ENCODE measurements at regions not wholly inside any gene's neighbourhood (a gene's known extent, or its start where the extent isn't known, plus 50 kb on each side); places are given as distances from the start of the nearest gene placed in this dataset.
"Not testable (repeated sequence)": the region's sequence is repeated elsewhere in the genome, so short reads cannot be mapped to it uniquely, and the experiment has no call there.

DNA sequence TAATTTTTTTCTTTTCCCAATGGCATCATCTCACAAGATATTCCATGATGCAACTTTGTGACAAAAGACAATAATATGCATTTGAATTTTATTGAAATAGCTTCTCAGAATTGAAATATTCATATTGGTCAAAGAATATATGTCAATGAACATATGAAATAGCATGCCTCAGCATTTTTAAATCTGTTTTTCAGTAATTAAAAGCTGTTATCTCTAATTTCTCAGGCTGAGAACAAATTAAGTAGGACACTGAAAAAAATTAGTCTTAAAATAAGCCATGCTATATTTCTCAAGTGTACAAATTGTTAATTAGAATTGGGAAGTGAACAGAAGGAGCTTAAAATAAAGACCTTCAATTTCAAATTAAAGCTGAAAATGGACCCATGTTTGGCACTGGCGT, 570.1 kb downstream of the MFSD1 start:
- Mint-ChIP-seq H3K27me3 (no peaks in the 10 kb centered on the region), H3K4me3 (no peak overlapping the region), H3K27ac (no peak overlapping the region), H3K4me1 (ENCODE audit: low read depth) (no peaks in the 10 kb centered on the region), H3K9me3 (no peaks in the 10 kb centered on the region), H3K36me3 (ENCODE audit: low read depth) (no peaks in the 10 kb centered on the region)
- intact Hi-C loops (cut with micrococcal nuclease): no loop called here

DNA sequence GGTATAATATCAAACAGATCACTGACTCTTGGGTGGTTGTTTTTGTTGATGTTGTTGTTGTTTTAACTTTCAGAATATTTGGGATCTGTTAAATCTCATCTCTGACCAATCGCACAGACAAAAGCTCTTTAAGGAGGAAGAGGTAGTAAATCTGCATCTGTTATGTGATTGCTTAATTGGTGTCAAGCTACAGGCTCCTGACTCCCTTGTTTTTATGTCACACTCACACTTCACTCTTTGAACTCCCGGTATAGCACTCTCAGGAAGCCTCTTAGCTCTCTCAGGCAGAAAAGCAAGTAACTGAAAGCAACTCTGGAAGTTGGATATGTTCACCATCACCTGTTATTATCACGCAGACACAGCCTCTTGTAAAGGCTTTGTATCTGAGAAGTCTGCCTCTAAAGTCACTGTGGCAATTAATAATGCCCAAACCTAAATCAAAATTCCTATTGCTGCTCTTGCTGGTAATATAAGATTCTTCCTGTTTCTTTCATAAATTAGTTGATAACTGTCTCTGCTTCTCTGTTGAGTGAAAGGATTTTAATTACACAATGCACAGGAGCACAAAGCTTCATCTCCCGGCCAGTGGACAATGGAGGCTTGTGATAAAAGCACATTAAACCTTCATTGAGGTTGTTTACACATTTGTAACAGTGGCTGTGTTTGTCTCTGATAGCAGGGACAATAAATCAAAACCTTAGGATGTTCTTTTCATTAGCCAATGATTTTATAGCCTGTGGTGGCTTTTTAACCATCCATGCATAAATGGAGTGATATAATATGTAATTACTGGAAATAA, 576.7 kb downstream of the MFSD1 start:
- H3K4me1 Mint-ChIP-seq (ENCODE audit: low read depth): no peaks in the 10 kb centered on the region
- no peaks in the 10 kb centered on the region for H3K27me3 Mint-ChIP-seq
- no peaks in the 10 kb centered on the region for H3K9me3 Mint-ChIP-seq
- H3K27ac Mint-ChIP-seq: no peak overlapping the region
- H3K36me3 Mint-ChIP-seq (ENCODE audit: low read depth): no peaks in the 10 kb centered on the region
- H3K4me3 Mint-ChIP-seq: no peak overlapping the region
- intact Hi-C loops (cut with micrococcal nuclease): no loop called here

DNA sequence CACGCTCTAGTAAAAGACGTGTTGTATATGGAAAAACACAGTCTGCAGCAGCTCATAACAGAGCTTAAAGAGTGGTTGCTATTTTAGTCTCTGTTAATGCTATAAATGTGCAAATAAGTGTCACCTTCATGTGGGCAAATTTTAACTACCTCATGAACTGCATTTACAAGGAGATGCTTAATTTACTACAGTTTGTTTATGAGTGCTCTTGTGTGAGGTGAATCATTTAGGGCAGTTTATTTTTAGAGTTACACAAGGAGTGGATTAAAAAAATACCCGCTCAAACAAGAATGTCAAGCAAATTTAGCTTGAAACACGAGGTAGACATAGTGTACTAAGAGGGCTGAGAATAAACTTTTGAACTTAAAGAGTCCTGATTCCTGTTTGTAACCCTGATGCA, 579.0 kb downstream of the MFSD1 start:
- Mint-ChIP-seq H3K27me3 (no peaks in the 10 kb centered on the region), H3K27ac (no peak overlapping the region), H3K4me1 (ENCODE audit: low read depth) (no peaks in the 10 kb centered on the region), H3K9me3 (peaks cover 13% of the 10 kb centered on the region), H3K36me3 (ENCODE audit: low read depth) (no peaks in the 10 kb centered on the region), H3K4me3 (no peak overlapping the region)
- intact Hi-C loops (cut with micrococcal nuclease): no loop called here

DNA sequence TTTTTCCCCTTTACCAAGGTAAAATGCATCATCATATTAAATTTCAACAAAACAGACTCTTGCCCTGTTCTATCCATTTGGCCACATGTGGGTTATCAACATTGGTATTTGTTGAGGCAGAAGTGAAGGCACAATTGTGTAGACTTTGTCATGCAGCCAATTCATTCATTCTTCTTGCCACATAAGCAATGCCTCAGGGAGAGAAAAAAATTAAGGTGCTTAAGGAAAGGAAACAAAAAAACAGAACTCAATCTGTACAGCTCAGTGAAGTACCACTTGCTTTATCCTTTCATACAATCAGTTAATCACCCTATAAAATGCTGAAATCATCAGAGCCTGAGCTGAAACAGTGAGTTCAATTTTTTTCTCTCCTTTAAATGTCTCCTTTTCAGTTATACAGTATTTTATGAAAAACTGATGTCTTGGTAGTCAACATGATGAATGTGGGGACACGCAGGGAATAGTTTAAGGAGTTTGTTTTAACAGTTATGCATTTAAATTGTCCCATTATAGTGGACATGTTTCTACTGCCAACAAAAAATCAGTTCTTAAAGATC, 588.9 kb downstream of the MFSD1 start:
- Mint-ChIP-seq H3K27me3 (no peaks in the 10 kb centered on the region), H3K4me1 (ENCODE audit: low read depth) (no peaks in the 10 kb centered on the region), H3K4me3 (no peak overlapping the region), H3K27ac (no peak overlapping the region), H3K36me3 (ENCODE audit: low read depth) (no peaks in the 10 kb centered on the region), H3K9me3 (peaks cover 9% of the 10 kb centered on the region)
- intact Hi-C loops (cut with micrococcal nuclease): no loop called here

DNA sequence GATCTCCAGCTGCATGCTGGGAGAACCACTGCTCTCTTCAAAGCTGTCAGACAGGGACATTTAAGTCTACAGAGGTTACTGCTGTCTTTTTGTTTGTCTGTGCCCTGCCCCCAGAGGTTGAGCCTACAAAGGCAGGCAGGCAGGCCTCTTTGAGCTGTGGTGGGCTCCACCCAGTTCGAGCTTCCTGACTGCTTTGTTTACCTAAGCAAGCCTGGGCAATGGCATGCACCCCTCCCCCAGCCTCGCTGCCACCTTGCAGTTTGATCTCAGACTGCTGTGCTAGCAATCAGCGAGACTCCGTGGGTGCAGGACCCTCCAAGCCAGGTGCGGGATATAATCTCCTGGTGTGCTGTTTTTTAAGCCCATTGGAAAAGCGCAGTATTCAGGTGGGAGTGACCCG, 591.0 kb upstream of the IL12A start:
- H3K27ac Mint-ChIP-seq; H3K36me3 Mint-ChIP-seq (ENCODE audit: low read depth); intact Hi-C loops (cut with micrococcal nuclease); H3K4me1 Mint-ChIP-seq (ENCODE audit: low read depth); H3K4me3 Mint-ChIP-seq; H3K27me3 Mint-ChIP-seq: not testable (repeated sequence)
- peaks cover 23% of the 10 kb centered on the region for H3K9me3 Mint-ChIP-seq

DNA sequence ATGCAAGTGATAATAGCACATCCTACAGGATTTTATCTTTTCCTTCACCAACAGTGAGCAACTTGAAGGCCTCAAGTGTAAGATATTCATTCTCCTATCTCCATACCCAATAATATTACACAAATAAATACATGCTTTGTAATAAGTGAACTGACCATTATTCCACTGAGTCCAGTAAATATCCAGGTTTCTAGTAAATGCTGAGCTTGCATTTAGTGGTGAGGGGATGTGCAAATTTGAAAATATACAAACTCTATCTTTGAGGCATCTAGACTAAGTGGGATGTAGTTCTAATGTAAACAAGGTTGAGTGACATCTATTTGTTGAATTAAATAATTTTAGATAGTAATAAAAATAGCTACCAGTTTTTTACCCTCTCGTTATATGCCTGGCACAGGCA, 587.6 kb upstream of the IL12A start:
- Mint-ChIP-seq H3K4me3 (no peak overlapping the region), H3K27me3 (no peaks in the 10 kb centered on the region), H3K27ac (no peak overlapping the region), H3K9me3 (peaks cover 38% of the 10 kb centered on the region), H3K36me3 (ENCODE audit: low read depth) (no peaks in the 10 kb centered on the region), H3K4me1 (ENCODE audit: low read depth) (no peaks in the 10 kb centered on the region)
- intact Hi-C loops (cut with micrococcal nuclease): no loop called here

DNA sequence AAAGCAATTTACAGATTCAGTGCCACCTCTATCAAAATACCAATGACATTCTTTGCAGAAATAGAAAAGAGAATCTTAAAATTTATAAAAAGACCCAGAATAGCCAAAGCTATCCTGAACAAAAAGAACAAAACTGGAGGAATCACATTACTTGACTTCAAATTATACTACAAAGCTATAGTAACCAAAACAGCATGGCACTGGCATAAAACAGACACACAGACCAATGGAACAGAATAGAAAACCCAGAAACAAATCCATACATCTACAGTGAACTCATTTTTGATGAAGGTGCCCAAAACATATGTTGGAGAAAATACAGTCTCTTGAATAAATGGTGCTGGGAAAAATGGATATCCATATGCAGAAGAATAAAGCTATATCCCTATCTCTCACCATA, 578.9 kb upstream of the IL12A start:
- H3K27ac Mint-ChIP-seq; H3K27me3 Mint-ChIP-seq; H3K36me3 Mint-ChIP-seq (ENCODE audit: low read depth); H3K4me1 Mint-ChIP-seq (ENCODE audit: low read depth); intact Hi-C loops (cut with micrococcal nuclease); H3K4me3 Mint-ChIP-seq: not testable (repeated sequence)
- peaks cover 49% of the 10 kb centered on the region for H3K9me3 Mint-ChIP-seq

DNA sequence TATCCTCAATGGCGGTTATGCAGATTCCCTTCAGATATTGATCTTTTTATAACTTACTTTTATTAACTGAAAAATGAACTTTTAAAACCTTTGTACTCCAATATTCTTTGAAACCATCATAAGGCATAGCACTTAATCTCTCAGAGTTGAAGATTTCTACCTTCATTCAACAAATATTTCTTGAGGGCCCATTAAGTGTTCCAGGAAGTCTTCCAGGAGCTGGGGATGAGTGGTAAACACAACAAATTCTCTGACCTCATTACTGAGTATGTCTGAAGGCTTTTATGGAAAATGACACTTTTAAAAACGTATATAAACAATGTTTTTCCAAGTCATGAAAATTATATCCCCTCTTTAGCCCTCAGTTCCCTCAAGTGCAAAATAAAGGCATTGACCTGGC, 575.3 kb upstream of the IL12A start:
- no peaks in the 10 kb centered on the region for H3K4me1 Mint-ChIP-seq (ENCODE audit: low read depth)
- no peaks in the 10 kb centered on the region for H3K36me3 Mint-ChIP-seq (ENCODE audit: low read depth)
- peaks cover 25% of the 10 kb centered on the region for H3K9me3 Mint-ChIP-seq
- no peak overlapping the region for H3K27ac Mint-ChIP-seq
- intact Hi-C loops (cut with micrococcal nuclease): no loop called here
- no peaks in the 10 kb centered on the region for H3K27me3 Mint-ChIP-seq
- H3K4me3 Mint-ChIP-seq: no peak overlapping the region

DNA sequence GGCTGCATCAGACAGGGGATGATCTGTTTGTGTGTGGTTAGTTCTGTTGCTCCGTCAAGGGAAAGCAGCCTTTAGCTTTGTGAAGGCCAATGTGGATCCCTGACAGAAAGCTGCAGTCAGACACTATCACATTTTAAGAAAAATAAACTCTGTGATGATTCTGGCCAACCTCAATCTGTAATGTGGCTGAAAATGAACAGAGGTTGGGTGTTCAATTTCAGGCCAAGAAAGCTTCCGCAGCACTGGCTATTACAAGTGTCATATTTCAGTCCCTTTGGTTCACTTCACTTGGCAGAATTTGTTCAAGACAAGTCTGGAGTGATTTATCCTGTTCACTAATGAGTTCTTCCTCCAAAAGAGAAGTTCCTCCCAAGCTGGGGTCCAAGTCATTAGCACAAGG, 571.8 kb upstream of the IL12A start:
- Mint-ChIP-seq H3K4me3 (no peak overlapping the region), H3K27me3 (no peaks in the 10 kb centered on the region), H3K9me3 (no peaks in the 10 kb centered on the region), H3K36me3 (ENCODE audit: low read depth) (no peaks in the 10 kb centered on the region), H3K4me1 (ENCODE audit: low read depth) (no peaks in the 10 kb centered on the region), H3K27ac (no peak overlapping the region)
- intact Hi-C loops (cut with micrococcal nuclease): no loop called here

DNA sequence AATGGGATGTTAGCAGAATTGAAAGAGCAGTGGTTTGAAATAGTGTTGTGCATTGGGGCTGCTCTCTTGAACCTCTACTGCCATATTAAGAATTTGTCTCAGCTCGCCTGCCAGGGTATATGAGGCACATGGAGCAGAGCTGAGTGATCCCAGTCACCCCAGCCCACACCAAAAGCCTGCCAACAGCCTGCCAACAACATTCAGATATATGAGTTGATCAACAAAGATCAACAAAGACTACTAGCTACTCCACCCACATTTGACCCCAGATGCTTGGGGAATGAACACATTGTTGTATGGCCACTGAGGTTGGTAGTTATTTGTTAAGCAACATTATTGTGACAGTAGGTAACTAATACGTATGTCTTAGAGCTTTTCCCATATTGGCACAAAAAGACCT, 570.9 kb upstream of the IL12A start:
- Mint-ChIP-seq H3K27me3 (no peaks in the 10 kb centered on the region), H3K4me3 (no peak overlapping the region)

DNA sequence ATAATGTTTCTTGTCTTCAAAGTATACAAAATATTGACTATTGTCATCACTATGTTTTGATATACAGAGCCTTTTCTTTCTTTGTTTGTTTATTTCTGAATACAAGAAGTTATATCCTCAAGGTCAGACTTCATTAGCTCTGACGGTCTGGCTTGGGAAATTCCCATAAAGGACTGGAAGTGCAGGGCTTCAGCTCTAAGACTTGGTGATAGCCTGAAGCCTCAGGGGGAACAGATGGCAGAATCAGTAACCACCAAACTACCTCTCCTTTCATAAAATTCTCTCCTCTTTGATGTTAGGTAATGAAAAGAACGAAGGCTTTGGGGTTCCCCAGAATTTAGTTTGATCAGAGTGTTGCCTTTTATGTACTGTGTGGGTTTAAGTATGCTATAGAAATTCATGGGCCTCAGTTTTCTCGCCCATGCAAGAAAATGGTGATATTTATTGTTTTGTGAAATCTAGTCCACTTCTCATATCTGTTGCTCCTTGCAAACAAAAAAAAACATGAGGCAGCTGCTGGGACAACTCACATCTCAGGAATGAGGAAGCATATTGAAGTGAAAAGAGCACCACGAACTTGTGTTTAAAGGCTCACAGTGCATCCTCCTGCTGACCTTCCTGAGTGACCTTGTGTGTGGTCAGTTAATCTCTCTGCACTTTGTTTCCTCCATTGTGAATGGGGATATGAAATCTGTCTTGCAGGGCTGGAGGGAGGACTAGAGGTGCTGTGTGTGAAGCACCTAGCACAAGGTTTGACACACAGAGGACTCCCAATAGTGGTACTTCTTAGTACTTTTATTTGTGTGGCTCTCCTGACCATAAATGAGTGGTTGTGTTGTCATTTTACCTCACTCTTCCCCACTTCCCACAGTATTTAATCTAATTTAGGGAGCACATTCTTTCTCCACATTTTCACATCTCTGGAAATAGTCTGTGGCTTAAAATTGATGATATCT, 569.8 kb upstream of the IL12A start:
- intact Hi-C loops (cut with micrococcal nuclease): no loop called here
- H3K27ac Mint-ChIP-seq: no peak overlapping the region
- H3K4me1 Mint-ChIP-seq (ENCODE audit: low read depth): no peaks in the 10 kb centered on the region
- H3K9me3 Mint-ChIP-seq: peaks cover 17% of the 10 kb centered on the region
- H3K27me3 Mint-ChIP-seq: no peaks in the 10 kb centered on the region
- H3K4me3 Mint-ChIP-seq: no peak overlapping the region
- H3K36me3 Mint-ChIP-seq (ENCODE audit: low read depth): no peaks in the 10 kb centered on the region

More for the DNA sequence above, 570.9 kb upstream of the IL12A start:
- no peaks in the 10 kb centered on the region for H3K36me3 Mint-ChIP-seq (ENCODE audit: low read depth)
- intact Hi-C loops (cut with micrococcal nuclease): no loop called here
- H3K27ac Mint-ChIP-seq: no peak overlapping the region
- H3K9me3 Mint-ChIP-seq: peaks cover 6% of the 10 kb centered on the region
- no peaks in the 10 kb centered on the region for H3K4me1 Mint-ChIP-seq (ENCODE audit: low read depth)

DNA sequence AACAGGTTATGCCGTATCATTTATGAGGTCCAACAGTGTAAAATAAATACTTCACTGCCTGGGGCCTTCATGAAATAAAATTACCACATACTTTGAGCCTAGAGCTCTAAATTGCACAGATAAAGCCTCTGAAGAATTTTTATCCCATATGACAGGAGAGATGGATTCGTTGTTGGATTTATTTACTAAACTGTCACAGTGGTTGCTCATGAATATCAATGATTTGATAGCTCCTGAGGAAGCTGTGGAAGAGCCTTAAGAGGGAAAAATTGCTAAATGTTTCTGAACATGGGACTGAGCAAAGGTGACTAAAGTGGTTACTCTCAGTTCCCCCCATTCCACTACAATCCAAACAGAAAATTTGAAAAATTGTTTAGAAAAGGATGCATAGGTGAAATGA, 558.9 kb upstream of the IL12A start:
- Mint-ChIP-seq H3K4me1 (ENCODE audit: low read depth) (no peaks in the 10 kb centered on the region), H3K9me3 (no peaks in the 10 kb centered on the region), H3K27ac (no peak overlapping the region), H3K4me3 (no peak overlapping the region), H3K27me3 (no peaks in the 10 kb centered on the region), H3K36me3 (ENCODE audit: low read depth) (no peaks in the 10 kb centered on the region)
- intact Hi-C loops (cut with micrococcal nuclease): no loop called here

DNA sequence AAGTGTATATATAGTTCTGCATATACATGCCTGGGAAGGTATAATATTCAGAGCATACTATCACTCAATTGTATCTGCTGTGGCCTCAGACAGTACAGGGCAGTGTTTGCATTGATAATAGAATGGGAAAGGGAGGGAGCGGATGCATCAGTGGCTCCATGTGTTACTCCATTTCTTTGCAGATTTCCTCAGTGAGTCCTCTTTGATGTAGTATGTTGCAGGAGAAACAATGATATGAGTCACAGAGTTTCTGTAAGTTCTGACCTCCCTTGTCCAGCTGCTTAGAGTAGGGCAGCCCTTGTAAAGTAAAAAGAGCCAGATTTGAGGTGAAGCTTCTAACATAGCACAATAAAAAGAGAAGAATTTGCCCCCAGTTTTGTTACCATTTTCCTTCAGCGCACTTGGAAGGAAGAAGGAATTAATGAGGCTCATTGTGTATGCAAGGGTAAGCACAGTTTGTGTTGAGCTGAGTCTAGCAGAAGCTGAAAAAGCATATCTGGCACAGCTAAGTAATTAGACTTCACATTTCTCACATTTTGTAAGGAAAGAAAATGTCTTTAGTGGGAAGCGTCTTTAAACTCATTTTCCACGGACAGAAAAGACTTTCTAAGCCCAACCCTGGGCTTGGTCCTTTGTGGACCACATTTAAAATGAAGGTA, 555.8 kb upstream of the IL12A start:
- H3K9me3 Mint-ChIP-seq: no peaks in the 10 kb centered on the region
- H3K4me3 Mint-ChIP-seq: no peak overlapping the region
- intact Hi-C loops (cut with micrococcal nuclease): no loop called here
- H3K4me1 Mint-ChIP-seq (ENCODE audit: low read depth): no peaks in the 10 kb centered on the region
- no peaks in the 10 kb centered on the region for H3K27me3 Mint-ChIP-seq
- H3K27ac Mint-ChIP-seq: no peak overlapping the region
- H3K36me3 Mint-ChIP-seq (ENCODE audit: low read depth): no peaks in the 10 kb centered on the region

DNA sequence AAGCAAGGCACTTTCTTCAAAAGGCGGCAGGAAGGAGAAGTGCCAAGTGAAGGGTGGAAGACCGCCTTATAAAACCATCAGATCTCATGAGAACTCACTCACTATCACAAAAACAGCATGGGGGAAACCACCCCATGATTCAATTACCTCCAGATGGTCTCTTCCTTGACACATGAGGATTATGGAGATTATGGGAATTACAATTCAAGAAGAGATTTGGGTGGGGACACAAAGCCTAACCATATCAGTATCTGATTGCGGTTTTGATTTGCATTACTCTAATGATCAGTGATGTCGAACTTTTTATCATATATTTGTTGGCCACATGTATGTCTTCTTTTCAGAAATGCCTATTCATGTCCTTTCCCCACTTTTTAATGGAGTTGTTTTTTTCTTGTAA, 549.3 kb upstream of the IL12A start:
- Mint-ChIP-seq H3K4me3 (no peak overlapping the region), H3K9me3 (peaks cover 19% of the 10 kb centered on the region), H3K27ac (no peak overlapping the region), H3K36me3 (ENCODE audit: low read depth) (no peaks in the 10 kb centered on the region), H3K4me1 (ENCODE audit: low read depth) (no peaks in the 10 kb centered on the region), H3K27me3 (no peaks in the 10 kb centered on the region)
- intact Hi-C loops (cut with micrococcal nuclease): no loop called here

Measured in dendritic cell treated with granulocyte-macrophage colony-stimulating factor and Interleukin-4, amounts not matched to agents 40 ng/mL and 50 ng/mL, for 4 days (primary cell).